A549 (cell line): ENCODE measurements at regions not wholly inside any gene's neighbourhood (a gene's known extent, or its start where the extent isn't known, plus 50 kb on each side); places are given as distances from the start of the nearest gene placed in this dataset.

Experiments used
- CEBPB ChIP-seq, 2 experiments: fragments of >200 bp in 1 of 2; sonication (Bioruptor Twin) in 1 of 2; formaldehyde crosslinking in 1 of 2; IDR thresholded peaks; 2 replicates each; pipeline ENCODE4 v1.6.1; 2012 to 2016
- EP300 ChIP-seq, 2 experiments: fragments of >200 bp; sonication (Bioruptor Twin); formaldehyde crosslinking; IDR thresholded peaks; 2 replicates in 1 of 2; 3 replicates in 1 of 2; pipeline ENCODE4 v1.6.1; 2016 to 2017
- POLR2A ChIP-seq: IDR thresholded peaks from 2 replicates; pipeline ENCODE4 v1.6.1; 2012; ENCODE audit warnings: mild to moderate bottlenecking, low read length
- POLR2AphosphoS2 ChIP-seq: conservative IDR thresholded peaks from 2 replicates; pipeline ENCODE4 v1.6.1; 2012; ENCODE audit warnings: low read length, improper control_type of control experiment, inconsistent platforms
- RCOR1 ChIP-seq: fragments of 150-350 bp; IDR thresholded peaks from 2 replicates; pipeline ENCODE4 v1.6.1; 2014; ENCODE audit warnings: antibody characterized with exemption, low read length, low read depth
- RFX5 ChIP-seq: fragments of 450-650 bp; IDR thresholded peaks from 2 replicates; pipeline ENCODE4 v1.7.1; 2014; ENCODE audit warnings: antibody characterized with exemption, mild to moderate bottlenecking, moderate library complexity
- TFCP2L1 ChIP-seq: fragments of 250-450 bp; sonication (Bioruptor Pico); IDR thresholded peaks from 2 replicates; pipeline ENCODE4 v1.5.0; 2021; ENCODE audit warnings: mild to moderate bottlenecking
- TF ChIP-seq, protein P1 (sequence below): fragments of >200 bp; sonication (Bioruptor Twin); formaldehyde crosslinking; IDR thresholded peaks from 3 replicates; pipeline ENCODE4 v1.5.1; 2016
- TF ChIP-seq, protein P2 (sequence below): fragments of 450-650 bp; IDR thresholded peaks from 2 replicates; pipeline ENCODE4 v1.6.1; 2014; ENCODE audit warnings: antibody characterized with exemption
- TF ChIP-seq, protein P3 (sequence below): fragments of 200-600 bp; sonication (generic); IDR thresholded peaks from 2 replicates; pipeline ENCODE4 v1.6.1; 2016; ENCODE audit warnings: antibody characterized with exemption, mild to moderate bottlenecking, moderate library complexity
- TF ChIP-seq, protein P4 (sequence below): IDR thresholded peaks from 2 replicates; pipeline ENCODE4 v1.6.1; 2012; ENCODE audit warnings: low read depth, borderline replicate concordance
- TF ChIP-seq, protein P5 (sequence below): IDR thresholded peaks from 2 replicates; pipeline ENCODE4 v1.6.1; 2012
- TF ChIP-seq, protein P6 (sequence below): IDR thresholded peaks from 2 replicates; pipeline ENCODE4 v1.6.1; 2012

DNA sequence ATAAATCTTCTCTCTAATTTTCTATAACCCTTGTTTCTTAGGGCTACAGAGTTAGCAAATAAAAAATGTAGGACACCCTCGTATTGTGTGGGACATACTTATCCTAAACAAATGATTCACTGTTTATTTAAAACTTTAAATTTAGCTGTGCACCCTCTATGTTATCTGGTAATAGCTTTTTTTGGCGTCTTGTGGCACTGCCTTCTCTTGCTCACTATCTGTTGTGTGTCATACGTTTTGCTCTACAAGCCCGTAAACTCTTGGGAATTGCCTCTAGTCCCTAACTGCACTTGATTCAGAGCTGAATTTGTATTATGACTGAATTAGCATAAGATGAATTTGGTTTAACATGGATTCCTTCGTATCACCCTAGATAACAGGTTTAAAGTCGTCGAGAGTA lies 144.3 kb upstream of the MYOCD start:
- TF ChIP-seq, protein P1, sequence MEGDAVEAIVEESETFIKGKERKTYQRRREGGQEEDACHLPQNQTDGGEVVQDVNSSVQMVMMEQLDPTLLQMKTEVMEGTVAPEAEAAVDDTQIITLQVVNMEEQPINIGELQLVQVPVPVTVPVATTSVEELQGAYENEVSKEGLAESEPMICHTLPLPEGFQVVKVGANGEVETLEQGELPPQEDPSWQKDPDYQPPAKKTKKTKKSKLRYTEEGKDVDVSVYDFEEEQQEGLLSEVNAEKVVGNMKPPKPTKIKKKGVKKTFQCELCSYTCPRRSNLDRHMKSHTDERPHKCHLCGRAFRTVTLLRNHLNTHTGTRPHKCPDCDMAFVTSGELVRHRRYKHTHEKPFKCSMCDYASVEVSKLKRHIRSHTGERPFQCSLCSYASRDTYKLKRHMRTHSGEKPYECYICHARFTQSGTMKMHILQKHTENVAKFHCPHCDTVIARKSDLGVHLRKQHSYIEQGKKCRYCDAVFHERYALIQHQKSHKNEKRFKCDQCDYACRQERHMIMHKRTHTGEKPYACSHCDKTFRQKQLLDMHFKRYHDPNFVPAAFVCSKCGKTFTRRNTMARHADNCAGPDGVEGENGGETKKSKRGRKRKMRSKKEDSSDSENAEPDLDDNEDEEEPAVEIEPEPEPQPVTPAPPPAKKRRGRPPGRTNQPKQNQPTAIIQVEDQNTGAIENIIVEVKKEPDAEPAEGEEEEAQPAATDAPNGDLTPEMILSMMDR, result no peak
- no peak for TF ChIP-seq EP300 (IDR thresholded peaks at IDR 0.05)
- TF ChIP-seq, protein P2, sequence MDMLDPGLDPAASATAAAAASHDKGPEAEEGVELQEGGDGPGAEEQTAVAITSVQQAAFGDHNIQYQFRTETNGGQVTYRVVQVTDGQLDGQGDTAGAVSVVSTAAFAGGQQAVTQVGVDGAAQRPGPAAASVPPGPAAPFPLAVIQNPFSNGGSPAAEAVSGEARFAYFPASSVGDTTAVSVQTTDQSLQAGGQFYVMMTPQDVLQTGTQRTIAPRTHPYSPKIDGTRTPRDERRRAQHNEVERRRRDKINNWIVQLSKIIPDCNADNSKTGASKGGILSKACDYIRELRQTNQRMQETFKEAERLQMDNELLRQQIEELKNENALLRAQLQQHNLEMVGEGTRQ, result no peak
- TF ChIP-seq RCOR1, result no peak
- TF ChIP-seq, protein P3, sequence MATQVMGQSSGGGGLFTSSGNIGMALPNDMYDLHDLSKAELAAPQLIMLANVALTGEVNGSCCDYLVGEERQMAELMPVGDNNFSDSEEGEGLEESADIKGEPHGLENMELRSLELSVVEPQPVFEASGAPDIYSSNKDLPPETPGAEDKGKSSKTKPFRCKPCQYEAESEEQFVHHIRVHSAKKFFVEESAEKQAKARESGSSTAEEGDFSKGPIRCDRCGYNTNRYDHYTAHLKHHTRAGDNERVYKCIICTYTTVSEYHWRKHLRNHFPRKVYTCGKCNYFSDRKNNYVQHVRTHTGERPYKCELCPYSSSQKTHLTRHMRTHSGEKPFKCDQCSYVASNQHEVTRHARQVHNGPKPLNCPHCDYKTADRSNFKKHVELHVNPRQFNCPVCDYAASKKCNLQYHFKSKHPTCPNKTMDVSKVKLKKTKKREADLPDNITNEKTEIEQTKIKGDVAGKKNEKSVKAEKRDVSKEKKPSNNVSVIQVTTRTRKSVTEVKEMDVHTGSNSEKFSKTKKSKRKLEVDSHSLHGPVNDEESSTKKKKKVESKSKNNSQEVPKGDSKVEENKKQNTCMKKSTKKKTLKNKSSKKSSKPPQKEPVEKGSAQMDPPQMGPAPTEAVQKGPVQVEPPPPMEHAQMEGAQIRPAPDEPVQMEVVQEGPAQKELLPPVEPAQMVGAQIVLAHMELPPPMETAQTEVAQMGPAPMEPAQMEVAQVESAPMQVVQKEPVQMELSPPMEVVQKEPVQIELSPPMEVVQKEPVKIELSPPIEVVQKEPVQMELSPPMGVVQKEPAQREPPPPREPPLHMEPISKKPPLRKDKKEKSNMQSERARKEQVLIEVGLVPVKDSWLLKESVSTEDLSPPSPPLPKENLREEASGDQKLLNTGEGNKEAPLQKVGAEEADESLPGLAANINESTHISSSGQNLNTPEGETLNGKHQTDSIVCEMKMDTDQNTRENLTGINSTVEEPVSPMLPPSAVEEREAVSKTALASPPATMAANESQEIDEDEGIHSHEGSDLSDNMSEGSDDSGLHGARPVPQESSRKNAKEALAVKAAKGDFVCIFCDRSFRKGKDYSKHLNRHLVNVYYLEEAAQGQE, result no peak
- TF ChIP-seq POLR2A, result no peak
- no peak for TF ChIP-seq TFCP2L1
- no peak for TF ChIP-seq RFX5
- TF ChIP-seq, protein P4, sequence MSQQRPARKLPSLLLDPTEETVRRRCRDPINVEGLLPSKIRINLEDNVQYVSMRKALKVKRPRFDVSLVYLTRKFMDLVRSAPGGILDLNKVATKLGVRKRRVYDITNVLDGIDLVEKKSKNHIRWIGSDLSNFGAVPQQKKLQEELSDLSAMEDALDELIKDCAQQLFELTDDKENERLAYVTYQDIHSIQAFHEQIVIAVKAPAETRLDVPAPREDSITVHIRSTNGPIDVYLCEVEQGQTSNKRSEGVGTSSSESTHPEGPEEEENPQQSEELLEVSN, result no peak
- no peak for TF ChIP-seq CEBPB (IDR thresholded peaks at IDR 0.05)
- no peak for TF ChIP-seq POLR2AphosphoS2
- TF ChIP-seq, protein P5, sequence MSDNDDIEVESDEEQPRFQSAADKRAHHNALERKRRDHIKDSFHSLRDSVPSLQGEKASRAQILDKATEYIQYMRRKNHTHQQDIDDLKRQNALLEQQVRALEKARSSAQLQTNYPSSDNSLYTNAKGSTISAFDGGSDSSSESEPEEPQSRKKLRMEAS, result no peak
- TF ChIP-seq, protein P6, sequence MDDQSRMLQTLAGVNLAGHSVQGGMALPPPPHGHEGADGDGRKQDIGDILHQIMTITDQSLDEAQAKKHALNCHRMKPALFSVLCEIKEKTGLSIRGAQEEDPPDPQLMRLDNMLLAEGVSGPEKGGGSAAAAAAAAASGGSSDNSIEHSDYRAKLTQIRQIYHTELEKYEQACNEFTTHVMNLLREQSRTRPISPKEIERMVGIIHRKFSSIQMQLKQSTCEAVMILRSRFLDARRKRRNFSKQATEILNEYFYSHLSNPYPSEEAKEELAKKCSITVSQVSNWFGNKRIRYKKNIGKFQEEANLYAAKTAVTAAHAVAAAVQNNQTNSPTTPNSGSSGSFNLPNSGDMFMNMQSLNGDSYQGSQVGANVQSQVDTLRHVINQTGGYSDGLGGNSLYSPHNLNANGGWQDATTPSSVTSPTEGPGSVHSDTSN, result no peak
